ENCODE measurements at regions not wholly inside any gene's neighbourhood (a gene's known extent, or its start where the extent isn't known, plus 50 kb on each side); places are given as distances from the start of the nearest gene placed in this dataset.

DNA sequence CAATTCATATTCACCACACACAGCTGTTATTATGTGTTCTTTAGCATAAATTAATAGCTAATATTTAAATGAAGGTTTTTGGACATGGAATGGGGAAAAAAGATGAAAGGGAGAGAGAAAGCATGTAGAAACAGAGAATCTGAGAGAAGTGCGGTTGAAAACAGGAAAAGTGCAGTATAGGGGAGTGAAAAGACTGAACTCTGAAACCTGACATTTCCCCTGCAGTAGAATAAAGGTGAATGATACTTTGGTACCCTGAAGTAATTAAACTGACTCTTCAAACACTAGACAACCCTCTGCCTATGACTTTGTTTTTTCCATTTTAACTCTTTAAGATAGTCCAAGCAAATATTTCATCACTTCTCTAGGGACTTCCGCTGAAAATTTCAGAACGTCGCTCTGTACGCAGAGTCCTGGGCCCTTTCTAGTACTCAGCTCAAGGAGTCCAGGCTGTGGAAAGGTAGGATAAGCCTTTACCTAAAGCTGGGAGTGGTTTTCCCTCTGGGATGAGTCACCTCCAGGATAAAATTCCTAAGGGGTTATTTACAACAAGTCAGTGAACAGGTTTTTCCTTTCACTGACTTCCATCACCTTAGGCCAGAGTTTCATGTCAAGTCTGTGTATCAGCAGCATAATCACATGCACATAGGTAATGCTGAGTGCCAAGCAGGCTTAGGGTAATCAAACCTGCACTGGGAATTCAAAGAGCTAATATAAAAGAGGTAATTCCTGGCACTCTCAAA is 614.5 kb downstream of the PKHD1 start:
- TF ChIP-seq GATA3 (IDR thresholded peaks at IDR 0.05; ENCODE audit: low read depth, low read length) (no peak), GATA2 (IDR thresholded peaks at IDR 0.05; ENCODE audit: low read depth, low read length) (no peak)

DNA sequence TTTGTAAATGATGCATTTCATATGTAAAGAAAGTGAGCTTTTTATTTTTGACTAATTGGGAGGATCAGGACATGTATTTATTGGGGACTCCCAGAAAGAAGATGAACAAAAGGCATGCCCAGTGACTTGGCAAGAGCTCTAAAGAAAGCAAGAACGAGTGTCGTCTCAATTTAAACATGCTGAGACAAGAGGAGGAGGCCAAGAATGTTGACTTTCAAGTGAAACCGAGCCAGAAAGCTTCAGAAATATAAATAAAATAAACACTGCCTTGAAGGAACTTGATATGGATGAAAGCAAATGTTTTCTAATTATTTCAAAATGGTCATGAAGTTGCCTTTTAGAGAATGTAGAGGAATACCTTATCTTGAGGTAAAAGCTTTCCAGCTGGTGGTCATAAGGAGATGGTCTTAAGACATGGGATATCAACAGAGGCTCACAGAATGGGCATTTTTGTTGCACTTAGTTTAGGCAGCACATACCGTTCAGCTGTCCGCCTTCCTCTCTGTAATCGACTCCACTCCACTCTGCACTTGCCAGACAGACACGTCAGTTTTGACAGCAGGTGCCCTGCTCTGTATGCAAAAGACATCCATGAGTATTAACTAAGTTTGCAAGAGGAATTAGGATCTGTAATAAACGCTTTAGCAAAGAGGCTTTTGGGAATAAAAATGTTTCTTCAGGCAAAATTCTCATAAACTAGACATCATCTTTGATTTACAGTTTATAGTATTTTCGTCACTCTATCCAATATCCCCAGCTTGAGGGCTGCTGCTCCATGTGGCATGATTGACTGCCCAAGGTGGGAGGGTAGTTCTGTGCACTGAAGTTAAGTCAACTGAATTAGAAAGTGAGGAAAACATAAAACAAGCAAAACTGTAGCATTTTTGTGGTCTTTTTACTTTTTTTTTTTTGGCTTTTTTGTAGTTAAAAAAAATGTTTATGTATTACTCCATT is 613.1 kb downstream of the PKHD1 start:
- TF ChIP-seq GATA3 (IDR thresholded peaks at IDR 0.05; ENCODE audit: low read depth, low read length) (no peak), GATA2 (IDR thresholded peaks at IDR 0.05; ENCODE audit: low read depth, low read length) (no peak)

DNA sequence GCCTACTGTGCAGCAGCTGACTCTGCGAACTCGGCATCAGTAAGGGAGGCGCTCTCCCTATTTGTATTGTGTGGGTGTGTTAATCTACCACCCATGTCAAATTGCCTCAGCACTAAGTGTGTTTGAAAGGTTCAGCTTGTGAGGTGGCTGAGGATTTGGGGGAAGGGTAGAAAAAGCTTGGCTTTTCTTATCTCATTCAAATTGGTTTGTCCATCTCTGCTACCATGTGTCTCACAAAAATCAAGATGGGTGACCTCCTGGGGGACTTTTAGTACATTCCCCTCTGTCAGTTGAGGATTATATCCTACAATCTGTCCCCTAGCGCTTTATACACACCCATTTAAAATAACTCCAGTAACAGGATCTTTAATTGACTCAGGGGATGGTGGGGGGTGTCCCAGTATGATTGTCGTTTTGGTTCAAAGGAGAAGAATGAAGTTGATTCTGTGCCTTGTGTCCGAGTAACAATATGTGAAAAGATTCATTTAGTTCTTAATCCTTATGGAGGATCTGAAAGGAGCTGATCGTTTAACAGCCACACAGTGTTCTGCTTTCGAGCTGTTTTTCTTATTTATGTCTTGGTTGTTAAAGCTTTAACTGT is 609.6 kb downstream of the PKHD1 start:
- TF ChIP-seq GATA2 (IDR thresholded peaks at IDR 0.05; ENCODE audit: low read depth, low read length) (no peak), GATA3 (IDR thresholded peaks at IDR 0.05; ENCODE audit: low read depth, low read length) (no peak)

DNA sequence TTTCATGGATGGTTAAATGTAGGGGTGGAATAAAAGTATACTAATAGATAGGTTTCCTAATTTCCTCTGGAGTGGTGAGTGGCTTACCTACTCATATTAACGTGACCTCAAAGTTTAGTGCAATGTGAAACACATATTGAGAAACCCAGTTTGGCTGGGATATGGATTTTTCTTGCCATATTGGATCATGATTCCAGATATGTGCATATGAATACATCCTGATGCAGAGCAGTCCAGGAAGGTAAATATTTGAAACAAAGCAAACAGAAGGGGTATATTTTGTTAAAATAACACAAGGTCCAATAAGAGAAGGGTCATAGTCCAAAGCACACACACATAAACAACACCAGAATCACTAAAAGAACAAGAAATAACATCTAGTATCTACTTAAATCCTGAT is 608.1 kb downstream of the PKHD1 start:
- TF ChIP-seq GATA3 (IDR thresholded peaks at IDR 0.05; ENCODE audit: low read depth, low read length) (no peak), GATA2 (IDR thresholded peaks at IDR 0.05; ENCODE audit: low read depth, low read length) (no peak)

DNA sequence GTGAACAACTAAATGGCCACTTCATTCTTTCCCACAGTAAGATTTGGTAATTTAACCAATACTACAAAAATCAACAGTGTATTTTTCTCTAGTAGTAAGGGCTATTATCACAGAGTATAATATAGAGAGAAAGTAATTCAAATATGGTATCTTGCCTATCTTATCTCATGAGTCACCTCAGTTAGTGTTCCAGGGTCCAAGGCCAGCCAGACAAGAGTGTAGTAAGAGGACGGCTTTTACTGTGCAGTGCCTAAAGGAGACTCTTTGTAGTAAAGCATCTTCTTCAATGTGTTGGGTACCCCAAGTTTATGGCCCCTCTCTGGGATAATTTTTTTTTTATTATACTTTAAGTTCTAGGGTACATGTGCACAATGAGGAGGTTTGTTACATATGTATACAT is 607.4 kb downstream of the PKHD1 start:
- TF ChIP-seq GATA2 (IDR thresholded peaks at IDR 0.05; ENCODE audit: low read depth, low read length) (no peak), GATA3 (IDR thresholded peaks at IDR 0.05; ENCODE audit: low read depth, low read length) (no peak)

DNA sequence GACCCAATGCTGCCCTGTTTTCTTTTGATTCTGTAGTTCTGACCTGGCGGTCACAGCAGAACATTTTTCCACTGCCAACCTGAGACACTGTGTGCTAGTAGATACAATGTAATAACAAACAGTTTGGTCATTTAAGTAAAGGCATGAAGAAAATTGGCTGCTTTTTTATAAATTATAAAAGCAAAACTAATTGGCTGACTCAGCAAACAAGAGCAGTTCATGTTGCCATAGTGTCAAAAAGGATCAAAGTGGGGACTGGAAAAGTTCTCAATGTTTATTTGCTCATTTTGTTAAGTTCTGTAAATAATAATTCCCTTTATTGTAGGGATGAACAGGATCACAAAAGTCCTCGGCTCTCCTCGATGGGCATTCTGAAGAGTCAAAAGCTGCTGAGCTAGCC is 599.5 kb downstream of the PKHD1 start:
- TF ChIP-seq GATA3 (IDR thresholded peaks at IDR 0.05; ENCODE audit: low read depth, low read length) (no peak), GATA2 (IDR thresholded peaks at IDR 0.05; ENCODE audit: low read depth, low read length) (no peak)

DNA sequence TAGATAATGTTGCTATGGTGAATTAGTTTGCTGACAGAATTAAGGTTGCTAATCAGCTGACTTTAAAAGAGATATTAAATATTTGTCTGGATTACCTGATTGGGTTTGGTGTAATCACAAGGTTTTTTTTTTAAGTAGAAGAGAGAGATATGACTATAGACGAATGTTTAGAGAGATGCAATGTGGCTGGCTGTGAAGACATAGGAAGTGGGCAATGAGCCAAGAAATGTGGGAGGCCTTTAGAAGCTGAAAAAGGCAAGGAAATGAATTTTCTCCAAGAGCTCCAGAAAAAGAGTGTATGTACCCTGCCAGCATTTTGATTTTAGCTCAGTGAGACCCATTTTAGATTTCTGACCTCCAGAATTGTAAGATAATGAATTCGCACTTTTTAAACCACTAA is 598.3 kb downstream of the PKHD1 start:
- TF ChIP-seq GATA3 (IDR thresholded peaks at IDR 0.05; ENCODE audit: low read depth, low read length) (no peak), GATA2 (IDR thresholded peaks at IDR 0.05; ENCODE audit: low read depth, low read length) (no peak)

DNA sequence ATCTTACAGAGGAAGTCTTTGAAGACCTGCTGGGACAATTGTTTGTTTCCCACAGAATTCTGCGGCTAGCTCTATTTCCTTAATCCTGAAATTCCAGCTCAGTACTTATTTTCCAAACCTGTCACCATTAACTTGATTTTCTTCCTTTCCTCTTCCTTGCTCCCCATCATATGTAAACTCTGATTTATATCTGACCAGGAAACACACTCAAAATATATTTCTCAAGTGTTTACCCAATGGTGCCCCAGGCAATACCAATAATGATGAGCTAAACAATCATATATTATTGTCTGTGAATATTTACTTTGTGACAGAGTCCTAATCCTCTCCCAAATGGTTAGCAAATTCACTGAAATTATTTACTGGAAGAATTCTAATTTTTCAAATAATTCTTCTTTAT is 597.3 kb downstream of the PKHD1 start:
- TF ChIP-seq GATA3 (IDR thresholded peaks at IDR 0.05; ENCODE audit: low read depth, low read length) = no peak
- TF ChIP-seq GATA2 (IDR thresholded peaks at IDR 0.05; ENCODE audit: low read depth, low read length) = no peak

DNA sequence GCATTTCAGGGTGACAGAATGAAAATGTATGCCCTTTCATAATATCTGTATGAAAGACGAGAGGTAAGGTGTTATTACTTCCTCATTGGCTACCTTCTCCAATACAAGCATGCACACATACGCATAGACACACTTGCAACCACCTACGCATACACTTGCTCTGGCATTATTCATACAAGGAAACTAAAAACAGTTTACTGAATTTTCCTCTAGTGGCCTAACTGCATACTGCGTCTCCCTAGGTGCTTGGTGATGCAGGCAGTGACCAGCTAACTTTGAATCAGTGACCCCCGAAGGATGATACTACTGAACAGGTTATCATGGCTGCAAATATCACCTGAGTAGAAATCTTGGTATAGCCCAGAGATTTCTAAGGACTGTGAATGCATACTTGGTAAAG is 593.1 kb downstream of the PKHD1 start:
- TF ChIP-seq GATA3 (IDR thresholded peaks at IDR 0.05; ENCODE audit: low read depth, low read length) = no peak
- TF ChIP-seq GATA2 (IDR thresholded peaks at IDR 0.05; ENCODE audit: low read depth, low read length) = no peak

DNA sequence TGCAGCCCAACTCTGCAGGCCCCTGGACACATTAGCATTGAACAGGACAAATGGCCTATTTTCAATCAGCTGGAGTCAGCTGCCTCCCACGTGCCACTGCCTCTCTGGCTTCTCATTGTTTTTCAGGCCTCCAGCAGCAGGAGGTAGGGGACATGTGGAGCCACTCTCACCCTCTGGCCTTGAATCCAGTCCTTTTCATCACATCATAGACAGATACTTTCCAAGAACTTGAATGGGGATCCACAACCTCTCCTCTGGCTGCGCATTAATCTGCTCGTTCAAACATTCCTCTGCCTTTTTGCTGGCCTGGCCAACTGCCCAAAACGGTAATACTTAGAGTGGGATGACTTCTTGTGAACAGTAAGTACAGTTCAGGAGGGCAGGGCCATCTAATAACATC is 592.3 kb downstream of the PKHD1 start:
- TF ChIP-seq GATA3 (IDR thresholded peaks at IDR 0.05; ENCODE audit: low read depth, low read length) = no peak

DNA sequence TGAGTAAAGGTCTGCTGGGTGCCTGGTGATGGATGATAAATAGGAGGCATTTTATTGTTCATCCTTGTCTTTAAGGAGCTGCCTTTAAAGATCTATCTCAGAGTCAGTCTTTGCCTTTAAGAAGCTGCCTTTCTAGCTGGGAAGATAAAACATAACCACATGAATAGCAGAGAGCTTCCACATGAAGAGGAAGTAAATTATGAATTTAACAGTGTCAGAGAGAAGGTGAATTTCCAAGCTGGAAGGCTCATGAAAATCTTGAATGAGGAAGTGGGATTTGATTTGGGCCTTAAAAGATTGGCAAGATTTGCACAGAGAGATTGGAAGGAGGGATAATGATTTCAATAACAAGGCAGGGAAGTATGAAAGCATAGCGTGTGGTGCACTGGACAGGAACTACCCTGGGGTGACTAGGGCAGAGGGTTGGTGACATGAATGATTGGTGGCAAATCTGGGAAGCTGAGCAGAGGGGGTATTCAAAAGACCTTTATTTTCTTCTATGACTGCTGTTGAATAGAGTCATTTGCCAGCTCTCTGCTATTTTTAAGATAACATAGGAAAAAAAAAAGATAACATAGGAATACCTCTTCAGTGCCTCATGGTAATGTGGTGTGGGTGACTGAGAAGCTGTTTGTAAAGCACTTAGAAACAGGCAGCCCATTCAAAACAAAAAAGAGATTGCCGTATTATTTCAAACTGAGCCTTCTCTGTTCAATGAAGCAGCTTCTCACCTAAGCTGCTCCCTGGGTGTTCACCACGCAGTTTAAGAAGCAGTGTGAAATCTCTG is 591.6 kb downstream of the PKHD1 start:
- TF ChIP-seq GATA2 (IDR thresholded peaks at IDR 0.05; ENCODE audit: low read depth, low read length) (no peak), GATA3 (IDR thresholded peaks at IDR 0.05; ENCODE audit: low read depth, low read length) (no peak)

DNA sequence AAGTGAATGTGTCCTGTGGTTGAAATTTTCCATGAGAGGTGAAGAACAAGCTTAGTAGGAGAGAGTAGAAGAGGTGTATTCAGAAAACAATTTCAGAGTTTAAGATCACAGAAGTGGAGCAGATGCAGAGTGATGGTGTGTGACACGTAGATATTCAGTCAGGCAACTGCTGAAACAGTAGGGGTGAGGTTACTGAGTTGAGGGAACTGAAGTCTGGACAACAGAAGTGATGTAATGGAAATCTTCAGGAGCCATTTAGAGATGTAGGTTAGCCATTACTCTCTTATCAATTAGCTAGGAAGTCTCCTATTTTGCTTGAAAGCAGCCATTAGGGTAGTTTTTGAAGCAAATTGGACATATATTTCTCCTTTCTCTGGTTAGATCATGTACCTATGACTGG is 584.4 kb downstream of the PKHD1 start:
- TF ChIP-seq GATA3 (IDR thresholded peaks at IDR 0.05; ENCODE audit: low read depth, low read length) (no peak), GATA2 (IDR thresholded peaks at IDR 0.05; ENCODE audit: low read depth, low read length) (no peak)

DNA sequence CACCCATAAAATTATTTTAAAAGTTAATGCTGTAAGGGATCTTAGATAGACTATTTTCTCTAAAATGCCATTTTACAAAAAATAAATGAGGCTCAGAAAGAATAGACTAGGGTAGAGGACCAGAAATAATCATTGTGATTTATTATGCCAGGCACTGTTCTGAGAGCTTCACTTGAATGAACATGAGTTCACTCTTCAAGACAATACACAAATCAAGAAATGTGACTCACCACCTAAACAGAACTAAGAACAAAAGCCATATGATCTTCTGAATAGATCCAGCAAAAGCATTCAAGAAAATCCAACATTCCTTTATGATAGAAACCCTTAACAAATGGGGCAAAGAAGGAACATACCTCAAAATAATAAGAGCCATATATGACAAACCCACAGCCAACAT is 582.0 kb downstream of the PKHD1 start:
- TF ChIP-seq GATA2 (IDR thresholded peaks at IDR 0.05; ENCODE audit: low read depth, low read length) (no peak), GATA3 (IDR thresholded peaks at IDR 0.05; ENCODE audit: low read depth, low read length) (no peak)

DNA sequence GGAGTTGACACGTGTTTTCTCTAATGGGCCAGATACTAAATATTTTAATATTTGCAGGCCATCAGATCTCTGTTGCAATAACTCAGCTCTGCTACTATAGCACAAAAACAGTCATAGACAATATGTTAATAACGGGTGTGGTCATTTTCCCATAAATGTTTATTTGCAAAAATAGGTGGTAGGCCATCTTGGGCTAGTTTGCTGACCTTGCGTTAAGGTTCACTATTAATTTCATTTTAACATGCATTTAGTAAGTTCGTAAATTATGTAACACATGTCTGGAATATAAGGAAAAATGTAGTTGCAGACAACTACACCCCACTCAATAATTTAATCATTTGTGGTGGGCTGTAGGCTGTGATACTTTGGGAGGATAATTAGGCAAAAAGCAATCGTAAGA is 577.8 kb downstream of the PKHD1 start:
- TF ChIP-seq GATA3 (IDR thresholded peaks at IDR 0.05; ENCODE audit: low read depth, low read length) (no peak), GATA2 (IDR thresholded peaks at IDR 0.05; ENCODE audit: low read depth, low read length) (no peak)

All from SH-SY5Y (cell line).